ENCODE measurements at regions not wholly inside any gene's neighbourhood (a gene's known extent, or its start where the extent isn't known, plus 50 kb on each side); places are given as distances from the start of the nearest gene placed in this dataset.

- no peak for ATAC-seq
These were observed 458.1 kb upstream of the INTU start for GRCh38 chr4:127174616-127175015.

GRCh38 chr4:127179256-127180087 lies 453.3 kb upstream of the INTU start:
- ATAC-seq, result no peak

More at GRCh38 chr4:127174616-127175015, 458.1 kb upstream of the INTU start:
- TF ChIP-seq BACH2 (CRISPR knock-in tag; IDR thresholded peaks at IDR 0.05; ENCODE audit: borderline replicate concordance), result no peak
- TF ChIP-seq ZNF8 (CRISPR knock-in tag; IDR thresholded peaks at IDR 0.05), result no peak
- no peak for TF ChIP-seq ZC3H10 (CRISPR knock-in tag; IDR thresholded peaks at IDR 0.05)
- TF ChIP-seq ZNF565 (CRISPR knock-in tag; conservative IDR thresholded peaks at IDR 0.05; ENCODE audit: low read depth), result no peak
- no peak for TF ChIP-seq ARNTL (CRISPR knock-in tag; IDR thresholded peaks at IDR 0.05; ENCODE audit: borderline replicate concordance, low read depth)
- no peak for TF ChIP-seq TCF4 (CRISPR knock-in tag; IDR thresholded peaks at IDR 0.05; ENCODE audit: borderline replicate concordance)
- TF ChIP-seq ZFP3 (CRISPR knock-in tag; IDR thresholded peaks at IDR 0.05), result no peak
- TF ChIP-seq ZNF70 (CRISPR knock-in tag; IDR thresholded peaks at IDR 0.05), result no peak
- TF ChIP-seq ESRRG (CRISPR knock-in tag; IDR thresholded peaks at IDR 0.05), result no peak
- no peak for TF ChIP-seq CSDC2 (CRISPR knock-in tag; IDR thresholded peaks at IDR 0.05)
- TF ChIP-seq PPARA (CRISPR knock-in tag; IDR thresholded peaks at IDR 0.05; ENCODE audit: borderline replicate concordance), result no peak
- no peak for TF ChIP-seq OSR1 (CRISPR knock-in tag; IDR thresholded peaks at IDR 0.05)
- TF ChIP-seq, protein P1, sequence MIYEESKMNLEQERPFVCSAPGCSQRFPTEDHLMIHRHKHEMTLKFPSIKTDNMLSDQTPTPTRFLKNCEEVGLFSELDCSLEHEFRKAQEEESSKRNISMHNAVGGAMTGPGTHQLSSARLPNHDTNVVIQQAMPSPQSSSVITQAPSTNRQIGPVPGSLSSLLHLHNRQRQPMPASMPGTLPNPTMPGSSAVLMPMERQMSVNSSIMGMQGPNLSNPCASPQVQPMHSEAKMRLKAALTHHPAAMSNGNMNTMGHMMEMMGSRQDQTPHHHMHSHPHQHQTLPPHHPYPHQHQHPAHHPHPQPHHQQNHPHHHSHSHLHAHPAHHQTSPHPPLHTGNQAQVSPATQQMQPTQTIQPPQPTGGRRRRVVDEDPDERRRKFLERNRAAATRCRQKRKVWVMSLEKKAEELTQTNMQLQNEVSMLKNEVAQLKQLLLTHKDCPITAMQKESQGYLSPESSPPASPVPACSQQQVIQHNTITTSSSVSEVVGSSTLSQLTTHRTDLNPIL (CRISPR knock-in tag; IDR thresholded peaks at IDR 0.05; ENCODE audit: low read depth), result no peak

GRCh38 chr4:127181001-127181400 lies 451.8 kb upstream of the INTU start:
- TF ChIP-seq, protein P1 (CRISPR knock-in tag; IDR thresholded peaks at IDR 0.05; ENCODE audit: low read depth), result no peak
- TF ChIP-seq ISL1 (CRISPR knock-in tag; IDR thresholded peaks at IDR 0.05) (no peak), ARNTL (CRISPR knock-in tag; IDR thresholded peaks at IDR 0.05; ENCODE audit: borderline replicate concordance, low read depth) (no peak), CSDC2 (CRISPR knock-in tag; IDR thresholded peaks at IDR 0.05) (no peak), OSR1 (CRISPR knock-in tag; IDR thresholded peaks at IDR 0.05) (no peak), SNAI2 (CRISPR knock-in tag; IDR thresholded peaks at IDR 0.05) (no peak), BACH2 (CRISPR knock-in tag; IDR thresholded peaks at IDR 0.05; ENCODE audit: borderline replicate concordance) (no peak), TOX (CRISPR knock-in tag; IDR thresholded peaks at IDR 0.05; ENCODE audit: borderline replicate concordance) (no peak), ZFP3 (CRISPR knock-in tag; IDR thresholded peaks at IDR 0.05) (no peak), ZNF565 (CRISPR knock-in tag; conservative IDR thresholded peaks at IDR 0.05; ENCODE audit: low read depth) (no peak), POU6F1 (CRISPR knock-in tag; IDR thresholded peaks at IDR 0.05; ENCODE audit: borderline replicate concordance, low read depth) (no peak), RARB (CRISPR knock-in tag; IDR thresholded peaks at IDR 0.05) (no peak), ZNF8 (CRISPR knock-in tag; IDR thresholded peaks at IDR 0.05) (no peak), GLIS3 (CRISPR knock-in tag; IDR thresholded peaks at IDR 0.05) (no peak)
- TF ChIP-seq, protein P2, sequence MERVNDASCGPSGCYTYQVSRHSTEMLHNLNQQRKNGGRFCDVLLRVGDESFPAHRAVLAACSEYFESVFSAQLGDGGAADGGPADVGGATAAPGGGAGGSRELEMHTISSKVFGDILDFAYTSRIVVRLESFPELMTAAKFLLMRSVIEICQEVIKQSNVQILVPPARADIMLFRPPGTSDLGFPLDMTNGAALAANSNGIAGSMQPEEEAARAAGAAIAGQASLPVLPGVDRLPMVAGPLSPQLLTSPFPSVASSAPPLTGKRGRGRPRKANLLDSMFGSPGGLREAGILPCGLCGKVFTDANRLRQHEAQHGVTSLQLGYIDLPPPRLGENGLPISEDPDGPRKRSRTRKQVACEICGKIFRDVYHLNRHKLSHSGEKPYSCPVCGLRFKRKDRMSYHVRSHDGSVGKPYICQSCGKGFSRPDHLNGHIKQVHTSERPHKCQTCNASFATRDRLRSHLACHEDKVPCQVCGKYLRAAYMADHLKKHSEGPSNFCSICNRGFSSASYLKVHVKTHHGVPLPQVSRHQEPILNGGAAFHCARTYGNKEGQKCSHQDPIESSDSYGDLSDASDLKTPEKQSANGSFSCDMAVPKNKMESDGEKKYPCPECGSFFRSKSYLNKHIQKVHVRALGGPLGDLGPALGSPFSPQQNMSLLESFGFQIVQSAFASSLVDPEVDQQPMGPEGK (CRISPR knock-in tag; IDR thresholded peaks at IDR 0.05; ENCODE audit: borderline replicate concordance), result no peak
- no peak for ATAC-seq

More at GRCh38 chr4:127179256-127180087, 453.3 kb upstream of the INTU start:
- TF ChIP-seq ZNF70 (CRISPR knock-in tag; IDR thresholded peaks at IDR 0.05) (no peak), ZC3H10 (CRISPR knock-in tag; IDR thresholded peaks at IDR 0.05) (no peak), GLIS3 (CRISPR knock-in tag; IDR thresholded peaks at IDR 0.05) (no peak), ZFP3 (CRISPR knock-in tag; IDR thresholded peaks at IDR 0.05) (no peak), RARB (CRISPR knock-in tag; IDR thresholded peaks at IDR 0.05) (no peak), ZNF565 (CRISPR knock-in tag; conservative IDR thresholded peaks at IDR 0.05; ENCODE audit: low read depth) (no peak), ARNTL (CRISPR knock-in tag; IDR thresholded peaks at IDR 0.05; ENCODE audit: borderline replicate concordance, low read depth) (no peak)
- TF ChIP-seq, protein P2 (CRISPR knock-in tag; IDR thresholded peaks at IDR 0.05; ENCODE audit: borderline replicate concordance), result no peak
